NOMO-1 (cell line): ENCODE measurements at regions not wholly inside any gene's neighbourhood (a gene's known extent, or its start where the extent isn't known, plus 50 kb on each side); places are given as distances from the start of the nearest gene placed in this dataset.

Experiments used
- DNase-seq, 2 experiments: peaks; one replicate each; lab custom pipeline; 2025; ENCODE audit not compliant: unreplicated experiment in 2 of 2; lab: John Stamatoyannopoulos, UW

- no peak for DNase-seq
Measured at GRCh38 chr21:35366394-35367080, 317.4 kb upstream of the RUNX1 start.

- no peak for DNase-seq
Measured at GRCh38 chr21:35363458-35363857, 314.4 kb upstream of the RUNX1 start.

- no peak for DNase-seq
Measured at GRCh38 chr21:35361988-35362387, 312.9 kb upstream of the RUNX1 start.

GRCh38 chr21:35360870-35361570, 311.9 kb upstream of the RUNX1 start:
- DNase-seq: no peak

GRCh38 chr21:35359076-35359475, 310.0 kb upstream of the RUNX1 start:
- DNase-seq: no peak

GRCh38 chr21:35358008-35358407, 308.9 kb upstream of the RUNX1 start:
- DNase-seq: peak; percentile 1 to 27

- no peak for DNase-seq
Measured at GRCh38 chr21:35357041-35357780, 308.1 kb upstream of the RUNX1 start.

GRCh38 chr21:35354078-35354477, 305.0 kb upstream of the RUNX1 start:
- DNase-seq: no peak

- no peak for DNase-seq
Measured at GRCh38 chr21:35352793-35353192, 303.7 kb upstream of the RUNX1 start.

GRCh38 chr21:35352066-35352770, 303.1 kb upstream of the RUNX1 start:
- no peak for DNase-seq

GRCh38 chr21:35351434-35351833, 302.3 kb upstream of the RUNX1 start:
- DNase-seq: no peak

GRCh38 chr21:35350965-35351364, 301.9 kb upstream of the RUNX1 start:
- no peak for DNase-seq

GRCh38 chr21:35349376-35350080, 300.4 kb upstream of the RUNX1 start:
- DNase-seq: no peak

- DNase-seq: no peak
Measured at GRCh38 chr21:35348686-35349085, 299.6 kb upstream of the RUNX1 start.

GRCh38 chr21:35346697-35347096, 297.6 kb upstream of the RUNX1 start:
- DNase-seq: no peak

GRCh38 chr21:35345954-35346353, 296.9 kb upstream of the RUNX1 start:
- no peak for DNase-seq

GRCh38 chr21:35344582-35344981, 295.5 kb upstream of the RUNX1 start:
- DNase-seq: no peak

GRCh38 chr21:35343046-35343819, 294.1 kb upstream of the RUNX1 start:
- DNase-seq: peak in 1 of 2 experiments; percentile 1

- DNase-seq: peak; percentile 41 to 64
Measured at GRCh38 chr21:35342440-35342839, 293.3 kb upstream of the RUNX1 start.

GRCh38 chr21:35340273-35340672, 291.2 kb upstream of the RUNX1 start:
- no peak for DNase-seq
